ENCODE measurements at regions not wholly inside any gene's neighbourhood (a gene's known extent, or its start where the extent isn't known, plus 50 kb on each side); places are given as distances from the start of the nearest gene placed in this dataset.

GRCh38 chr10:69734797-69735468 lies 66.8 kb upstream of the COL13A1 start:
- no peak for TF ChIP-seq CTCF (IDR thresholded peaks at IDR 0.05; ENCODE audit: extremely low read depth, missing control alignments)
- DNase-seq (ENCODE audit: low spot score), result no peak

- no peak for DNase-seq (ENCODE audit: low spot score)
- no peak for TF ChIP-seq CTCF (IDR thresholded peaks at IDR 0.05; ENCODE audit: extremely low read depth, missing control alignments)
Observed at GRCh38 chr10:69736886-69737641, 64.6 kb upstream of the COL13A1 start.

- TF ChIP-seq CTCF (IDR thresholded peaks at IDR 0.05; ENCODE audit: extremely low read depth, missing control alignments), result no peak
- no peak for DNase-seq (ENCODE audit: low spot score)
Observed at GRCh38 chr10:69738071-69738470, 63.6 kb upstream of the COL13A1 start.

GRCh38 chr10:69738858-69739435 lies 62.8 kb upstream of the COL13A1 start:
- no peak for DNase-seq (ENCODE audit: low spot score)
- no peak for TF ChIP-seq CTCF (IDR thresholded peaks at IDR 0.05; ENCODE audit: extremely low read depth, missing control alignments)

GRCh38 chr10:69739634-69740033 lies 62.1 kb upstream of the COL13A1 start:
- no peak for DNase-seq (ENCODE audit: low spot score)
- TF ChIP-seq CTCF (IDR thresholded peaks at IDR 0.05; ENCODE audit: extremely low read depth, missing control alignments), result no peak

- no peak for DNase-seq (ENCODE audit: low spot score)
- no peak for TF ChIP-seq CTCF (IDR thresholded peaks at IDR 0.05; ENCODE audit: extremely low read depth, missing control alignments)
Observed at GRCh38 chr10:69740126-69740525, 61.6 kb upstream of the COL13A1 start.

- no peak for TF ChIP-seq CTCF (IDR thresholded peaks at IDR 0.05; ENCODE audit: extremely low read depth, missing control alignments)
- DNase-seq (ENCODE audit: low spot score), result no peak
Observed at GRCh38 chr10:69741252-69741651, 60.5 kb upstream of the COL13A1 start.

All from GM20000 (cell line).